ENCODE measurements at regions not wholly inside any gene's neighbourhood (a gene's known extent, or its start where the extent isn't known, plus 50 kb on each side); places are given as distances from the start of the nearest gene placed in this dataset.

- no peak for TF ChIP-seq TAF1 (IDR thresholded peaks at IDR 0.05; ENCODE audit: borderline replicate concordance, insufficient read depth, low read length)
- no peak for TF ChIP-seq POLR2AphosphoS5 (IDR thresholded peaks at IDR 0.05; ENCODE audit: low read depth, low read length)
- TF ChIP-seq REST (IDR thresholded peaks at IDR 0.05; ENCODE audit: insufficient read depth in 1 of 2, low read depth in 2 of 2, low read length in 2 of 2): no peak
- no peak for TF ChIP-seq FOXP2 (optimal IDR thresholded peaks at IDR 0.05; ENCODE audit: borderline replicate concordance, extremely low read depth, extremely low read length, insufficient read depth)
Observed at GRCh38 chr1:208486677-208487076, 242.5 kb upstream of the PLXNA2 start.

Measured in PFSK-1 (cell line).